ENCODE measurements at regions not wholly inside any gene's neighbourhood (a gene's known extent, or its start where the extent isn't known, plus 50 kb on each side); places are given as distances from the start of the nearest gene placed in this dataset.

DNA sequence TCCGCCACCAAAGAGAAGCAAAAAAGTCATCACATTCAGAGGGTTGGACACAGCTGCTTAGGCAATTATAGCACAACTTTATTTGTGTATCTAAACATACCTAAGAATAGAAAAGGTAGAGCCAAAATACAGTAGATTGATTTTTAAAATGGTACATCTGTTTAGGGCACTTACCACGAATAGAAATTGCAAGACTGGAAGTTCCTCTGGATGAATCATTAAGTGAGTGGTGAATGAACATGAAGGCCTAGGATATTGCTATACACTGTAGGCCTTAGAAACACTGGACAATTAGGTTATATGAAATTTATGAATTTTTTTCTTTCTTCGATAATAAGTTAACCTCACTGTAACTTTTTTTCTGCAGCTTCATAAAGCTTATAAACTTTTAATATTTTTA lies 687.0 kb downstream of the BCL11A start:
- TF ChIP-seq ARNTL (CRISPR knock-in tag; IDR thresholded peaks at IDR 0.05; ENCODE audit: borderline replicate concordance, low read depth) = no peak
- TF ChIP-seq, protein P1, sequence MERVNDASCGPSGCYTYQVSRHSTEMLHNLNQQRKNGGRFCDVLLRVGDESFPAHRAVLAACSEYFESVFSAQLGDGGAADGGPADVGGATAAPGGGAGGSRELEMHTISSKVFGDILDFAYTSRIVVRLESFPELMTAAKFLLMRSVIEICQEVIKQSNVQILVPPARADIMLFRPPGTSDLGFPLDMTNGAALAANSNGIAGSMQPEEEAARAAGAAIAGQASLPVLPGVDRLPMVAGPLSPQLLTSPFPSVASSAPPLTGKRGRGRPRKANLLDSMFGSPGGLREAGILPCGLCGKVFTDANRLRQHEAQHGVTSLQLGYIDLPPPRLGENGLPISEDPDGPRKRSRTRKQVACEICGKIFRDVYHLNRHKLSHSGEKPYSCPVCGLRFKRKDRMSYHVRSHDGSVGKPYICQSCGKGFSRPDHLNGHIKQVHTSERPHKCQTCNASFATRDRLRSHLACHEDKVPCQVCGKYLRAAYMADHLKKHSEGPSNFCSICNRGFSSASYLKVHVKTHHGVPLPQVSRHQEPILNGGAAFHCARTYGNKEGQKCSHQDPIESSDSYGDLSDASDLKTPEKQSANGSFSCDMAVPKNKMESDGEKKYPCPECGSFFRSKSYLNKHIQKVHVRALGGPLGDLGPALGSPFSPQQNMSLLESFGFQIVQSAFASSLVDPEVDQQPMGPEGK (CRISPR knock-in tag; IDR thresholded peaks at IDR 0.05; ENCODE audit: borderline replicate concordance) = no peak
- no peak for TF ChIP-seq GLIS3 (CRISPR knock-in tag; IDR thresholded peaks at IDR 0.05)
- TF ChIP-seq, protein P2, sequence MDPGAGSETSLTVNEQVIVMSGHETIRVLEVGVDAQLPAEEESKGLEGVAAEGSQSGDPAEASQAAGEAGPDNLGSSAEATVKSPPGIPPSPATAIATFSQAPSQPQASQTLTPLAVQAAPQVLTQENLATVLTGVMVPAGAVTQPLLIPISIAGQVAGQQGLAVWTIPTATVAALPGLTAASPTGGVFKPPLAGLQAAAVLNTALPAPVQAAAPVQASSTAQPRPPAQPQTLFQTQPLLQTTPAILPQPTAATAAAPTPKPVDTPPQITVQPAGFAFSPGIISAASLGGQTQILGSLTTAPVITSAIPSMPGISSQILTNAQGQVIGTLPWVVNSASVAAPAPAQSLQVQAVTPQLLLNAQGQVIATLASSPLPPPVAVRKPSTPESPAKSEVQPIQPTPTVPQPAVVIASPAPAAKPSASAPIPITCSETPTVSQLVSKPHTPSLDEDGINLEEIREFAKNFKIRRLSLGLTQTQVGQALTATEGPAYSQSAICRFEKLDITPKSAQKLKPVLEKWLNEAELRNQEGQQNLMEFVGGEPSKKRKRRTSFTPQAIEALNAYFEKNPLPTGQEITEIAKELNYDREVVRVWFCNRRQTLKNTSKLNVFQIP (CRISPR knock-in tag; IDR thresholded peaks at IDR 0.05; ENCODE audit: borderline replicate concordance, low read depth) = no peak
- no peak for TF ChIP-seq TOX (CRISPR knock-in tag; IDR thresholded peaks at IDR 0.05; ENCODE audit: borderline replicate concordance)
- TF ChIP-seq ZFP3 (CRISPR knock-in tag; IDR thresholded peaks at IDR 0.05) = no peak
- no peak for TF ChIP-seq ZFP30 (CRISPR knock-in tag; IDR thresholded peaks at IDR 0.05)
